Small intestine (tissue), 7 donors: ENCODE measurements at regions not wholly inside any gene's neighbourhood (a gene's known extent, or its start where the extent isn't known, plus 50 kb on each side); places are given as distances from the start of the nearest gene placed in this dataset.

Source experiments
- DNase-seq, 2 donors: peaks; one replicate each; pipeline versions ENCODE4 v3.0.0 to v3.0.0-alpha.2; 2013
- FAIRE-seq: peaks from 2 replicates; lab custom pipeline; 2012; peaks lifted over from hg19 to GRCh38; lab: Jason Lieb, UNC
- H3K27ac ChIP-seq, 3 donors: one replicate each; pipeline ENCODE4 v1.5.1; 2013; ENCODE audit warnings: low read length in 2 of 3, mild to moderate bottlenecking in 2 of 3, control low read depth in 1 of 3, inconsistent platforms in 1 of 3, low read depth in 1 of 3, moderate library complexity in 1 of 3
- H3K27me3 ChIP-seq, 3 donors: one replicate each; pipeline ENCODE4 v1.6.1; 2013; ENCODE audit warnings: low read length in 3 of 3, inconsistent platforms in 1 of 3; ENCODE audit not compliant: control insufficient read depth in 3 of 3, insufficient read depth in 3 of 3
- H3K36me3 ChIP-seq, 3 donors: one replicate each; pipeline ENCODE4 v1.6.1; 2013; ENCODE audit warnings: low read length in 3 of 3, inconsistent platforms in 1 of 3, low read depth in 1 of 3, mild to moderate bottlenecking in 1 of 3, moderate library complexity in 1 of 3; ENCODE audit not compliant: control insufficient read depth in 3 of 3, insufficient read depth in 2 of 3
- H3K4me1 ChIP-seq, 3 donors: one replicate each; pipeline ENCODE4 v1.6.1; 2013; ENCODE audit warnings: low read length in 2 of 3, inconsistent platforms in 1 of 3, low read depth in 1 of 3, mild to moderate bottlenecking in 1 of 3, moderate library complexity in 1 of 3; ENCODE audit not compliant: control insufficient read depth in 3 of 3, insufficient read depth in 2 of 3
- H3K4me3 ChIP-seq, 3 donors: one replicate each; pipeline ENCODE4 v1.5.1; 2013; ENCODE audit warnings: low read length in 3 of 3, control low read depth in 1 of 3, inconsistent platforms in 1 of 3, low read depth in 1 of 3, mild to moderate bottlenecking in 1 of 3, moderate library complexity in 1 of 3
- H3K9me3 ChIP-seq, 2 donors: one replicate each; pipeline ENCODE4 v1.6.1; 2013; ENCODE audit warnings: low read depth in 1 of 2, low read length in 1 of 2; ENCODE audit not compliant: control insufficient read depth in 2 of 2, insufficient read depth in 1 of 2
- WGBS, 3 donors: extraction: QIAGEN DNeasy Blood & Tissue Kit; methylation state at CpG; one replicate each; pipeline ENCODE4 v1.1.7; 2013; 5-methylcytosine and 5-hydroxymethylcytosine counted together
- donor health status: healthy with polysubstance abuse.
- donor health status: control.
- donor health status: control.
- donor health status: Bipolar disorder and iron deficiency.
- donor health status: healthy.

DNA sequence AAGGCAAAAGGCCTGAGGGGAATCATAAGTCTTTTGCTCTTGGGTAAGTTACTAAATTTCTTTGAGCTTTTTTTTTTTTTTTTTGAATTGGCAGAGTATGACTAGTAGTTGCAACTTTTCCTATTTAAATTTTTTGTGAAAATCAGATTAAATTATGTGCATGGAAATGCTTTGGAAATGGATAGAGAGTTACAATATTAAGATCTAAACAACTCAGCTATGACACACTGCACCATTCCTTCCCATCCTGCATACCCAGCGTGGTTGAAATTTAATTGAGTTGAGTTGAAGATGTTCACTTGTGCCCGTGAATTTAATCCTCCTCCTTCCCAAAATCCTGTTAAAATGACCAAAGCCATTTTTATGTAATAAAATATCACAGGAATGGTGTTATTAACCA is 296.4 kb downstream of the ACTL7B start:
- FAIRE-seq, result no peak
- Histone ChIP-seq H3K27me3 (no peaks in the 10 kb centered on the region), H3K27ac (no peak overlapping the region), H3K4me1 (no peaks in the 10 kb centered on the region), H3K9me3 (no peaks in the 10 kb centered on the region), H3K4me3 (no peak overlapping the region), H3K36me3 (no peaks in the 10 kb centered on the region)
- 63 to 74% (median 69%) methylated on average over 2 of the region's 2 CpGs for whole genome bisulfite sequencing, 3 donors
- DNase-seq, result no peak

GRCh38 chr9:108554831-108555230 is 301.0 kb downstream of the ACTL7B start:
- no peak overlapping the region for H3K27ac ChIP-seq
- H3K27me3 ChIP-seq, result no peaks in the 10 kb centered on the region
- DNase-seq, result no peak
- H3K4me1 ChIP-seq, result no peaks in the 10 kb centered on the region
- H3K36me3 ChIP-seq, result no peaks in the 10 kb centered on the region
- no peak overlapping the region for H3K4me3 ChIP-seq
- WGBS, 3 donors, result 83 to 92% (median 91%) methylated on average over 3 of the region's 3 CpGs
- H3K9me3 ChIP-seq, result no peaks in the 10 kb centered on the region
- no peak for FAIRE-seq

- Histone ChIP-seq H3K9me3 (no peaks in the 10 kb centered on the region), H3K27ac (no peak overlapping the region), H3K36me3 (no peaks in the 10 kb centered on the region), H3K4me1 (peaks cover 0 to 4% (median 0%) of the 10 kb centered on the region in 3 donors), H3K4me3 (no peak overlapping the region), H3K27me3 (no peaks in the 10 kb centered on the region)
- whole genome bisulfite sequencing, 3 donors, result 86 to 87% (median 87%) methylated on average over 2 of the region's 2 CpGs
- DNase-seq (no peak), FAIRE-seq (no peak)
Measured at GRCh38 chr9:108553111-108553635, 302.6 kb downstream of the ACTL7B start.

DNA sequence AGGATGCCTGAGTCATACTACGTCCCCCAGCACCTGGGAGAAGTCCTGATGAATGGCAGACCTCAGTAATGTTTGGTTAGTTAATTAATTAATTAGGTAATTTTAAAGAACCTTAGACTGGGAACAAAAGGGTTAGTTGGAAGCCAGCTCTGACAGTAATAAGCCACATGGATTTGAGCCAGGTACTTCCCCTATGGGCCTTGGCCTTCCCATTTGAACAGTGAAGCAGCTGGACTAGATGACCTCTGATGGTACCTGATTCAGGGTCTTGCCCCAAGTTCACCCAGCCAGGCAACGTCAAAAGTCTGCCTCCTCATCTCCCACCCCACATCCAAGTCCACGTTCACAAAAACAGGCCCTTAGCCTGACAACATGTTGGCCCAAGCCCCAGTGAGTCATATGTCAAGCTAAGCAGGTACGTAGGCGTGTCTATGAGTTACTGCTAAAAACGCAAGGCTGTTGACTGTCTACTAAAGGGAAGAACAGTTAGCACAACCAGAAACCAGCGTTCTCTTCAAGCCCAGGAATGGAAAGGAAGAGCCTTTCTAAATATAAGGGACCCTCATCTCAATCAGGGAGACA is 303.2 kb downstream of the ACTL7B start:
- WGBS, 3 donors, result 30 to 61% (median 31%) methylated on average over 7 of the region's 7 CpGs
- Histone ChIP-seq H3K27ac (no peak overlapping the region), H3K4me1 (peaks cover 0 to 4% (median 0%) of the 10 kb centered on the region in 3 donors), H3K4me3 (no peak overlapping the region), H3K36me3 (no peaks in the 10 kb centered on the region), H3K27me3 (no peaks in the 10 kb centered on the region), H3K9me3 (no peaks in the 10 kb centered on the region)
- DNase-seq, result peak in 1 of 2 donors; percentile 19
- no peak for FAIRE-seq

DNA sequence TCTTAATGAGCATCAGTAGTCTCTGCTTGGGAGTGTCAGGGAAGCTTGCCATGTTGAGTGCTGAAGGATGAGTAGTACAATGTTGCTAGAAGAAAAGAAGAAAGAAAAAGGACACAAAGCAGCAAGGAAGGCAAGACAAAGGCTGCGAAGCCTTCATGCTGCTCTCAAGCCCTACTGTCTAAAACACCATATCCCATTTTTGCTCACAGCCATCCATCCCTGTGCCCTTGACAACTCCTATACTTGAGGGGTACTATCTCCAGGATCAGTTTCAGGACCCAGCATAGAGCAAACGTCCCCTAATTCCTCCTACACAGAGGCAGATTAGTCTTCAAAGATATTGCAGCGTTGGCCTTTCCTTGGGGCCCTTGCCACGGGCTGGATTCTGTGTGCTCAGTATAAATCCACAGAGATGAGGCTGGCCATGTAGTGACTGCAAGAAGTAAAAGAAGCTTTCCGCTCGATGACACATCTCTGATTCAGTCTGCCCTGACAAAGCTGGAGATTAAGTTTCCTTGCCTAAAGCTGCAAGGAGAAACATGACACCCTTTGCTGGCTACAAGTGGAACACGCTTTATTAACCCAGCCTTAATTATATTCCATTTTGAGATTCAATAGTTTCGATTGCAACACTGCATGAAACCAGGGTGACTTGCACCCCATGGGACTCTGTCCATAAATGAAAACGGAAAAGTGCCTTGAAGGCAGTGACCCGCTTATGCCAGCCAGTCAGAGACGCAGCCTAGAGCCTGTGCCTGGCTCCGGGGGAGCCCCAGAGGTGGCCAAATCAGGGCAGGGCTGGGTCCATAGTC is 304.6 kb downstream of the ACTL7B start:
- Histone ChIP-seq H3K27me3 (no peaks in the 10 kb centered on the region), H3K4me1 (peaks cover 0 to 4% (median 0%) of the 10 kb centered on the region in 3 donors), H3K36me3 (no peaks in the 10 kb centered on the region), H3K9me3 (no peaks in the 10 kb centered on the region), H3K27ac (no peak overlapping the region), H3K4me3 (no peak overlapping the region)
- DNase-seq (no peak), FAIRE-seq (no peak)
- 76 to 79% (median 79%) methylated on average over 12 of the region's 12 CpGs for WGBS, 3 donors

DNA sequence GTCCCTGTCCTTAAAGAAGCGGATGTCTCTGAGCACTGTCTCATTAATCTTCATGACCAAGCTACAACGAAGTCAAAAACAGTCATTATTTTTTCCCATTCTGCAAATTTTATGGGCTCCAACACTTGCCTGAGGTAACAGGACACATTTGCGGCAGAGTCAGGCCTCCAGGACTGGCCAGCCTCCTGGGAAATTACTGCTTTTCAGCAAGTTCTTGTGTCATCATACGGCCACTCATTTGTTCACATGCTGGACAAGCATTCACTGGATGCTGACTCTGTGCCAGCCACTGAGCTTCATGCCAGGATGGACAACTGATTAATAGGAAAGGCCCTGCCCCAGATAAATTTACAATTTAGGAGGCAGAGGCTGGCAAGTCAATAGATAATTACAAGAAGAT is 305.7 kb downstream of the ACTL7B start:
- Histone ChIP-seq H3K4me3 (no peak overlapping the region), H3K4me1 (peaks cover 0 to 4% (median 0%) of the 10 kb centered on the region in 3 donors), H3K9me3 (no peaks in the 10 kb centered on the region), H3K27me3 (no peaks in the 10 kb centered on the region), H3K36me3 (no peaks in the 10 kb centered on the region), H3K27ac (no peak overlapping the region)
- WGBS, 3 donors, result 85 to 87% (median 86%) methylated on average over 4 of the region's 4 CpGs
- DNase-seq, result no peak
- no peak for FAIRE-seq

- DNase-seq, result peak; percentile 12 to 56
- Histone ChIP-seq H3K4me3 (no peak overlapping the region), H3K9me3 (no peaks in the 10 kb centered on the region), H3K27me3 (no peaks in the 10 kb centered on the region), H3K27ac (peak overlapping the region in 1 of 3 donors; percentile 50), H3K36me3 (no peaks in the 10 kb centered on the region), H3K4me1 (peaks cover 0 to 4% (median 0%) of the 10 kb centered on the region in 3 donors)
- WGBS, 3 donors, result 42 to 70% (median 49%) methylated on average over 3 of the region's 3 CpGs
- FAIRE-seq, result no peak
Measured at GRCh38 chr9:108549184-108549583, 306.6 kb downstream of the ACTL7B start.

DNA sequence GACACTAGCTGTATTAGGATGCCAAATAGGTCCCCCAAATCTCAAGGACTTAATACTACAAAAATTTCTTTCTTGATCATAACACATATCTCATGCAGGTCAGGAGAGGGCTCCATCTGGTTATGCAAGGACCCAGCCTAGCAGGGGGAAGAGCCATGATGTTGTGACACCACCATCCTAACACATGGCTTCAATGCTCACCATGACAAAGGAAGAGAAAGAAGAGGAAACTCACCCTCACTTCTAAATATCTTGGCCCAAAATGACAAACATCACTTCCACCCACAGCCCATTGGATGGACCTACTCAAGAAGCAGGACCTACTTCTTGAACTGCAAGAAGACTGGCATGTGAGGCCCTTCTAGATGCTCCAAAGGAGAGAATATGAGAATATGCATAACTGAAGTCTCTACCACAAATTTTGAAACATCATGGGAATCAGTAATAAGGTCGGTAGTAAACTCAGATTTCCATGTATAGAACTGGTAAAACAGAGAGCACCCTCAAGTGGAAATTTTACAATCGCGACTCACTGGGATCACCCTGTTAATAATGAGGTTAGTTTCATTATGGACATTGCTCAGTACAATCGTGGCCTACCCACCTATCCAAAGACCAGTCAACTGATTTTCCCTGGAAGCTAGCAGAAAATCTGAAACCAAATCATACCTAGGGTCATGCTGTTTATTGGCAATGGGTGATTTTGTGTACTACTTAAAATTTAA is 308.2 kb downstream of the ACTL7B start:
- peaks cover 0 to 4% (median 0%) of the 10 kb centered on the region in 3 donors for H3K4me1 ChIP-seq
- H3K9me3 ChIP-seq, result no peaks in the 10 kb centered on the region
- FAIRE-seq, result no peak
- whole genome bisulfite sequencing, 3 donors, result 80 to 89% (median 84%) methylated on average over 4 of the region's 4 CpGs
- no peak for DNase-seq
- no peak overlapping the region for H3K4me3 ChIP-seq
- no peak overlapping the region for H3K27ac ChIP-seq
- no peaks in the 10 kb centered on the region for H3K27me3 ChIP-seq
- no peaks in the 10 kb centered on the region for H3K36me3 ChIP-seq
